Neural progenitor cell (in vitro differentiated cells): ENCODE measurements at regions not wholly inside any gene's neighbourhood (a gene's known extent, or its start where the extent isn't known, plus 50 kb on each side); places are given as distances from the start of the nearest gene placed in this dataset.

Experiments
- DNase-seq: peaks from one replicate; pipeline ENCODE4 v3.0.0-alpha.2; 2016; ENCODE audit warnings: low spot score
- H2AFZ ChIP-seq: fragments of 200-600 bp; sonication (generic); replicated peaks from 2 replicates; pipeline ENCODE4 v1.6.1; 2016; ENCODE audit warnings: antibody characterized with exemption
- H3F3A ChIP-seq: fragments of 200-600 bp; sonication (generic); 2 replicates; pipeline ENCODE4 v1.6.1; 2016; ENCODE audit warnings: antibody characterized with exemption, low read depth
- H3K27ac ChIP-seq: fragments of 200-600 bp; sonication (generic); 2 replicates; pipeline ENCODE4 v1.5.1; 2016; ENCODE audit warnings: mild to moderate bottlenecking
- H3K27me3 ChIP-seq: fragments of 200-600 bp; sonication (generic); 2 replicates; pipeline ENCODE4 v1.6.1; 2016; ENCODE audit warnings: mild to moderate bottlenecking, moderate library complexity
- H3K36me3 ChIP-seq: fragments of 200-600 bp; sonication (generic); 2 replicates; pipeline ENCODE4 v1.5.1; 2016
- H3K4me1 ChIP-seq: fragments of 200-600 bp; sonication (generic); 2 replicates; pipeline ENCODE4 v1.6.1; 2016; ENCODE audit warnings: mixed run types
- H3K4me2 ChIP-seq: fragments of 200-600 bp; sonication (generic); 2 replicates; pipeline ENCODE4 v1.6.1; 2016
- H3K4me3 ChIP-seq: fragments of 200-600 bp; sonication (generic); 2 replicates; pipeline ENCODE4 v1.5.1; 2016
- H3K79me2 ChIP-seq: fragments of 200-600 bp; sonication (generic); 2 replicates; pipeline ENCODE4 v1.6.1; 2016; ENCODE audit warnings: low read depth
- H3K9ac ChIP-seq: fragments of 200-600 bp; sonication (generic); 2 replicates; pipeline ENCODE4 v1.6.1; 2016
- H3K9me3 ChIP-seq: fragments of 200-600 bp; sonication (generic); 2 replicates; pipeline ENCODE4 v1.5.1; 2016; ENCODE audit warnings: low read depth
- H4K20me1 ChIP-seq: fragments of 200-600 bp; sonication (generic); 2 replicates; pipeline ENCODE4 v1.6.1; 2016; ENCODE audit warnings: low read depth
- H3K27ac Mint-ChIP-seq: 3 replicates; pipeline ENCODE4 v1.8.0; 2021; ENCODE audit warnings: mixed read lengths
- H3K27me3 Mint-ChIP-seq: 2 replicates; pipeline ENCODE4 v1.8.0; 2022; ENCODE audit warnings: low read depth, mild to moderate bottlenecking, inconsistent platforms, moderate library complexity, mixed read lengths; ENCODE audit not compliant: insufficient read depth
- H3K36me3 Mint-ChIP-seq: 3 replicates; pipeline ENCODE4 v1.8.0; 2021; ENCODE audit warnings: mixed read lengths
- H3K4me1 Mint-ChIP-seq: 3 replicates; pipeline ENCODE4 v1.8.0; 2021; ENCODE audit warnings: mixed read lengths
- H3K4me3 Mint-ChIP-seq: 3 replicates; pipeline ENCODE4 v1.8.0; 2021; ENCODE audit warnings: mild to moderate bottlenecking, moderate library complexity, mixed read lengths
- H3K9me3 Mint-ChIP-seq: 3 replicates; pipeline ENCODE4 v1.8.0; 2020; ENCODE audit warnings: mixed read lengths
- CTCF ChIP-seq: fragments of 200-600 bp; sonication (generic); IDR thresholded peaks from 2 replicates; pipeline ENCODE4 v1.5.1; 2017; ENCODE audit warnings: antibody characterized with exemption, mild to moderate bottlenecking
- EZH2 ChIP-seq: fragments of 200-600 bp; sonication (generic); IDR thresholded peaks from 2 replicates; pipeline ENCODE4 v1.6.1; 2017; ENCODE audit warnings: antibody characterized with exemption, mild to moderate bottlenecking, moderate library complexity
- EZH2phosphoT487 ChIP-seq: fragments of 200-600 bp; sonication (generic); IDR thresholded peaks from 2 replicates; pipeline ENCODE4 v1.6.1; 2017; ENCODE audit warnings: antibody characterized with exemption

DNA sequence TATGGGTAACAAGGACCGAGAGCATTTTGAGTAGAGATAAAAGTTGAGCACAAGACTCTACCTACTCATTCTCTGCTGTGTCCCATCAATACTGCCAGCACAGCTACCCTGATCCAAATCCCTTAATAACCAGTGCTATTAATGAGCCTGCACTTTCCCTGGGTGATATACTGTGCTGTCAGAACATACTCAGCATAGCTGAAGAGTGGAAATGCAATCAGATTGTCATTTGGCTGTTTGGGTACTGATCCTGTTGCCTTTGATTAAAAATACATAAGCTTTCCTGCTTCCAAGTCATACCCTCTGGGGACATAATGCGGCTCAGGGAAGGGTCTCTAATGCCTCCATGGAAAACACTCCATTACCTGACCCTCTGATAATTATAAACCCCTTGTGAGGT, 917.5 kb downstream of the SQOR start:
- Mint-ChIP-seq H3K9me3 (peaks cover 7% of the 10 kb centered on the region), H3K4me3 (no peak overlapping the region), H3K27me3 (no peaks in the 10 kb centered on the region), H3K27ac (no peak overlapping the region), H3K4me1 (no peaks in the 10 kb centered on the region), H3K36me3 (no peaks in the 10 kb centered on the region)
- H4K20me1 ChIP-seq, result no peaks in the 10 kb centered on the region
- H3K27ac ChIP-seq, result no peak overlapping the region
- H2AFZ ChIP-seq, result no peak overlapping the region
- DNase-seq, result no peak
- no peaks in the 10 kb centered on the region for H3F3A ChIP-seq
- no peak overlapping the region for H3K4me3 ChIP-seq
- H3K79me2 ChIP-seq, result no peaks in the 10 kb centered on the region
- H3K4me2 ChIP-seq, result no peak overlapping the region
- no peak overlapping the region for H3K9ac ChIP-seq
- H3K4me1 ChIP-seq, result no peaks in the 10 kb centered on the region
- H3K36me3 ChIP-seq, result no peaks in the 10 kb centered on the region
- no peak for TF ChIP-seq CTCF
- TF ChIP-seq EZH2phosphoT487, result no peak
- no peak for TF ChIP-seq EZH2
- no peaks in the 10 kb centered on the region for H3K9me3 ChIP-seq
- H3K27me3 ChIP-seq, result no peaks in the 10 kb centered on the region

GRCh38 chr15:46555547-46555946, 920.7 kb downstream of the SQOR start:
- DNase-seq, result no peak
- no peak overlapping the region for H2AFZ ChIP-seq
- H3K27ac Mint-ChIP-seq, result no peak overlapping the region
- no peaks in the 10 kb centered on the region for H3K36me3 Mint-ChIP-seq
- no peaks in the 10 kb centered on the region for H3K27me3 ChIP-seq
- no peak for TF ChIP-seq EZH2phosphoT487
- no peak for TF ChIP-seq EZH2
- TF ChIP-seq CTCF, result no peak
- no peaks in the 10 kb centered on the region for H3K79me2 ChIP-seq
- no peaks in the 10 kb centered on the region for H3K27me3 Mint-ChIP-seq
- no peak overlapping the region for H3K4me3 Mint-ChIP-seq
- no peak overlapping the region for H3K4me3 ChIP-seq
- no peak overlapping the region for H3K4me2 ChIP-seq
- H3K36me3 ChIP-seq, result no peaks in the 10 kb centered on the region
- no peaks in the 10 kb centered on the region for H3K4me1 ChIP-seq
- no peaks in the 10 kb centered on the region for H3K4me1 Mint-ChIP-seq
- H3K9me3 Mint-ChIP-seq, result no peaks in the 10 kb centered on the region
- H4K20me1 ChIP-seq, result no peaks in the 10 kb centered on the region
- H3K9me3 ChIP-seq, result no peaks in the 10 kb centered on the region
- no peak overlapping the region for H3K27ac ChIP-seq
- H3F3A ChIP-seq, result no peaks in the 10 kb centered on the region
- no peak overlapping the region for H3K9ac ChIP-seq

DNA sequence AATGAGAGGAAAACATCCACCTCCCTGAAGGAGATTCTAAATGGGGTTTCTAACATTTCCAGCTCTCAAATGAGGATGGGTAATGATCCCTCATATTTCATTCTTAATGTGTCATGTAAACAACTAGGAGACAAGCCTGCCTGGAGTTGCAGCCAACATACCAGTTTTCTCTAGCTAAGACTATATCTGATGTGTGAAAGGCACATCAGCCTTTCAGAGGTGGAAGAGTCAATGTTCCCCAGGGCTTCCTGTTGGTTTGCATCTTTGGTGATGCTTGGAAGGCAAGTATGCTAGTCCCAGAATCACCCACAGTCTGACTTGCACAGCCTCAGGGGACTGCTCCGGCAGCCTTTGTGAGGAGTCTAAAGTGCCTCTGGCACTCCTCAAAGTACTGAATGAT, 921.2 kb downstream of the SQOR start:
- Histone ChIP-seq H3K36me3 (no peaks in the 10 kb centered on the region), H3K9me3 (no peaks in the 10 kb centered on the region), H2AFZ (no peak overlapping the region), H3K27me3 (no peaks in the 10 kb centered on the region), H3K79me2 (no peaks in the 10 kb centered on the region), H3K9ac (no peak overlapping the region), H3F3A (no peaks in the 10 kb centered on the region), H4K20me1 (no peaks in the 10 kb centered on the region), H3K4me3 (no peak overlapping the region), H3K27ac (no peak overlapping the region), H3K4me1 (no peaks in the 10 kb centered on the region), H3K4me2 (no peak overlapping the region)
- Mint-ChIP-seq H3K9me3 (no peaks in the 10 kb centered on the region), H3K4me3 (no peak overlapping the region), H3K27me3 (no peaks in the 10 kb centered on the region), H3K4me1 (no peaks in the 10 kb centered on the region), H3K27ac (no peak overlapping the region), H3K36me3 (no peaks in the 10 kb centered on the region)
- TF ChIP-seq EZH2phosphoT487 (no peak), EZH2 (no peak), CTCF (no peak)
- no peak for DNase-seq
